HG02970 (cell line): ENCODE measurements at regions not wholly inside any gene's neighbourhood (a gene's known extent, or its start where the extent isn't known, plus 50 kb on each side); places are given as distances from the start of the nearest gene placed in this dataset.

Source experiments
- ATAC-seq: cut with Tn5 transposase; IDR thresholded peaks from one replicate; pipeline ENCODE4 v1.9.1; 2021; ENCODE audit warnings: mild to moderate bottlenecking, moderate library complexity, moderate number of reproducible peaks; ENCODE audit not compliant: unreplicated experiment, low FRiP score

DNA sequence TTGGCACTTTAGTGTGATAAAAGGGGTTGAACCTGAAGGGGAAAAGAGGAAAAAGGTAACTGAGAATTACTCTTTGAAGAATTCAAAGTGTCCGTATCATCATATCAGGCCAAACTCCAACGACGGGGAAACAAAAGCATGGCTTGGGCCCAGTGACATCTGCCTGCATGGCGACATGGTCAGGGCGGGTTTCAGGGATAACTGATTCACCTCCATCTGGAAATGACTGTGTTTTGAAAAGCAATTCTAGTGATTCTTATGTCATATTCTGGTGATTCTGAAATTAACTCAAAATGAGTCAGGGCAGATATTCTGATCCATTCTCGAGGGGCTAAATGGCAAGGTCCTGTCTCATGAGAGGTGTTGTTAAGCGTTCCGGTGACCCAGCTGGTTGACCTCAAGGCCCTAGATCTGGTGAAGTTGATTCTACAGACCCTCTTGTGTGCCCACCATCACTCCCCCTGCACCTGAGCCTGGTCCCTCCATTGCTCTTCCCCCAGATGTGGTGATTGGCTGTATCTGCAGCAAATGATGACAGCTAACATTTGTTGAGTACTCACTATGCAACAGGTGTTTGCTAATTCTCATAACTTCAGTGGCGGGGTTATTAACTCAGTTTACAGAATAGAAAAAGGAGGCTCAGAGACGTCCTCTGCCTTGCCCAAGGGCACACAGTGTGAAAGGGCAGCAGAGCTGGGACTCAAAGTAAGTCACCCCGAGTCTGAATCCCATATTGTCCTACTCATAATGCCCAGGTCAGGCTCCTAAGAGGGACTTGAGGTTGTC lies 251.8 kb downstream of the MAF start:
- ATAC-seq, result no peak

DNA sequence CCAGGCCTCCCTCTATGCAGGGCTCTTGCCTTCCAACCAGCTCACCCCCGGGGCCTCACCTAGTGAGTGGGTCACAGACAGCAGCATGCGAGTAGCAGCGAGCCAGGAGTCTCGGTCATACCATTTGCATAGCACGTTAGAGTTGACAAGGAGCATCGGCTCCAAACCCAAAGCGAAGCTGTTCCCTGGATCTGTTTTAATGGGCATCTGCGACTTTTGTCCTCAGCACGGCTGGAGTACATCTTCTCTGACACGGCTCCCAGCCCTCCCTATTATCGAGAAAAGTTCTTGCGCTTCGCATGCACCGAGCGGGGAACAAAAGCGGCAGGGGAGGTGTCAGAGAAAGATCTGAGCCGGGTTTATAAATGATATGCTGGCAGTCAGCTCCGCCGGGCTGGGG lies 253.3 kb downstream of the MAF start:
- no peak for ATAC-seq

DNA sequence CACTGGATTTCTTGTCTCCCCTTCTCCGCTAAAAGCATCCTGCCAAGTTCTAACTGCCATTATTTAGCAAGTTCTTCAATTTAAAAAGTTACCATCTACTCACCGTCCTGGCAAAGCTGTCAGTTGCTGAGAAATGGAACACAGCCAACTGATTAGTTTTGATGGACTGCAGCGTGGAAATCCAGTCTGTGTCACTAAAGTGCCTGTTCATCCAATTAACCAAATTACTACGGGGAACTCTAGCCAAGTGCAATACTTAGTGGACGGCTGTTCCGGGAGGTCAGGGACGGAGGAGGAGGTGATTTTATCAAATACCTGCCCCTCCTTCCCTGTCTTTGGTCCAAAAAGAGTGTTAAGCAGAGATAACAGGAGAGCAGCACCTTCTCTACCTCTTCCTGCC lies 260.7 kb downstream of the MAF start:
- ATAC-seq, result no peak

DNA sequence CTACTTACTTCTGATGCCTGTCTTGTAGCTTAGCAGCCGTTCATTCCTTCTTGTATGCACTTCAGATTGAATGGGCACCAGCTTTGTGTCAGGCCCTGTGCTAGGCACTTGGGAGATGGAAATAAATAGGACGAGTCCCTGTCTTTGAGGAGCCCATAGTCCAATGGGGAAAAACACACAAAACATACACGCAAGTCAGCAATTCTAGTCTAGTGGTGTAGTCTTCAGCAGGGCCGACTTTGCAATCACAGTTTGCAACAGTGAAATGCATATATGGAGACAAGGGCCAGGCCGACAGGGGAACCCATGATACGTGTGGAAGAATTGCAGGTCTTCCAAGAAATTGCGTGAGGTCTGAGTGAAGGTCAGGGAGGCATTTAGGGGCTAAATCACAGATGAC lies 262.6 kb downstream of the MAF start:
- ATAC-seq, result no peak

DNA sequence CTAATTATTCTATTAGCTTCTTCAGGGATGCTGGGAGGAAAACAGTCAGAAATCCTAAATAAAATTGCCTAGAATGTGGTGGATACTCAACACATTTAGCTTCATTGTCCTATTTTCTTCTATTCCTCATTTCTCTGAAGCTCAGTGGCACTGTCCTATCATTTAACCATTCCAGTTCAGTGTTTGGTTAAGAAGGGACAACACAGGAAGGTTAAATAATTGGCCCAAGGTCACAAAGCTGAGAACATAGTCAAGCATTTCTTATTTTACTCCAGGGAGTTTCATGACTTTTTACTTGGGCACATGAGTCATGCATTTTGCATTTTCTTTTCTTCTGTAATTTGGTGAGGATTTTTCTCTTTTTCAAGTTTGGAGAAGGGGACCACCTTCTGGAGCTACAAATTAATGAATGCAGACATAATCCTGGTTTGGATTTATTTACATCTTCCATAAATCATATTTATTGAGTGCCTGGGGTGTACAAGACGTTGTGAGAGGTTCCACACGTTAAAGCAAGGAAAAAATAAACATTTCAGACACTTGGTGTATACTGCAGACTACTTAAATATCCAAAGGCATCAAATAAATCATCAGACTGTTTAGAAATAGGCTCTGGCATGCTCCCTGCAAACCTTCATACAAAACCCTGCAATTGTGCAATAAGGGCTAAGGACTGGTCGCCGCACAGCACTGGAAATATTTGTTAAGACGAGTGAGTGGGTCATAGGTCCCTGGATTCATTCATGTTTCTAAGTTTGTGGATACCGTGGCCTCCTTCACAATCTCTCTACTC lies 263.9 kb downstream of the MAF start:
- no peak for ATAC-seq

DNA sequence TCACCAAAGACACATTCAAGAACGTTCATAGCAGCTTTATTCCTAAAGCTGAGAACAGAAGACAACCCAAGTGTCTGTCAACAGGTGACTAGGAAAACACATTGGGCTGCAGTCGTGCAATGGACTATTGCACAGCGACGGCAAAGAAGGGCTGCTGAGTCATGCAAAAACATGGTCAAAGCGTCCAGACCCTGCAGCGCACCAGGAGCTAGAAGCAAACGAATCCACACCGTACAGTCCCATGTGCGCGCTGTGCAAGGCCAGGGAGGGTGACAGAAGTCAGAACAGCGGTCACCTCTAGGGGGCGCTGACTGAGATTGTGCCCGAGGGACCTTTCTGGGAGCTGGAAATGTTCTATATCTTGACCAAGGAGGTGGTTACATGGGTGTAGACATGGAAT lies 266.4 kb downstream of the MAF start:
- no peak for ATAC-seq

DNA sequence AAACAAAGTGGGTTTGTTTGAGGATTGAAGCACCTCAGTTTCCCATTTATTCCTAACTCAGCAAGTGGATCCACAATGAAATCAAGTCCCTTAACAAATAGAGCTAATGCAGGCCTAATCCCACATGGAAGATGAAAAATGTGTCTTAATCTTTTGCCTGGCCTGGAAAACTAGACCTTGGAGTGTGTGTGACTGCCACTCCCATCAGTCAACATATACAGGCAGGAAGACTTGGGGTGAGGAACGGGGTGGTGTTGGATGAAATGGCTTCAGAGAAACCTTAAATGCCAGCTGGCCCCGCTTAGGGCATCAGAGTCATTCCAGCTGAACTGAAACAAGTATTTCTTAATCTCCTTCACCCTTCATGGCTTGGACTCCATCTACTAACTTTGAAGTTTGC lies 269.5 kb downstream of the MAF start:
- ATAC-seq, result no peak

DNA sequence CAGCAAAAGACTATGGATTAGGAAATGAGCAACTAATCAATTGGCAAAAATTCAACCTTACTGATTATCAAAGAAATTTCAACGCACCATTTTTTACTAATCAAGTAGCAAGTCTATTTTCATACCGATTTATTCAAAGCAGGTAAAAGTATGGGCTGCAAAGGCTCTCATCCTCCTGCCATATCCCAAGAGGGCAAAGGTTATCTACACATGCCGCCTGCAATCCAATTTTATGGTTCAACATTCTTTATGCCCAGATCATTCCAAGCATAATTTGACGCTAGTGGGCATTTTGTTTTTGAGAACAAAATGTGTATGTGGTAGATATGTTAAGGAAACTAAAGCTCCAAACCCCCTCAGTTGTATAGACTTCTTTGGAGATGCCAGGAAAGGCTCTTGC lies 270.6 kb downstream of the MAF start:
- ATAC-seq, result no peak

DNA sequence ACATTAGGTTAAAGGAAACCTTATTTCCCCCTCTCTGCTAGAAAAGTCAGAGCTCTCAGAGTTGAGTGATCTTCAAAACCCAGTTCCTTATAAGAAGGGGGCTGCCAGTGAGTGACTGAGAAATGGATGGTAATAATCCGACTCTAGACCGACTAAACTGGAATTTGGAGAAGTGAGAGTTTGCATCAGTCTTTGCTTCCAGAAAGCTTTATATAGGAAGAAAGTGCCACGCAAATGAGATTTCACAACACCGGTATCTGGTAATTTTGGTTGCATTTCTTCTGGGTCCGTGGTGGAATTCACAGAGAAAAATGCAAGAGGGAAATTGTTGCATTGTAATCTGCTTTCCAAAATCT lies 271.4 kb downstream of the MAF start:
- no peak for ATAC-seq

DNA sequence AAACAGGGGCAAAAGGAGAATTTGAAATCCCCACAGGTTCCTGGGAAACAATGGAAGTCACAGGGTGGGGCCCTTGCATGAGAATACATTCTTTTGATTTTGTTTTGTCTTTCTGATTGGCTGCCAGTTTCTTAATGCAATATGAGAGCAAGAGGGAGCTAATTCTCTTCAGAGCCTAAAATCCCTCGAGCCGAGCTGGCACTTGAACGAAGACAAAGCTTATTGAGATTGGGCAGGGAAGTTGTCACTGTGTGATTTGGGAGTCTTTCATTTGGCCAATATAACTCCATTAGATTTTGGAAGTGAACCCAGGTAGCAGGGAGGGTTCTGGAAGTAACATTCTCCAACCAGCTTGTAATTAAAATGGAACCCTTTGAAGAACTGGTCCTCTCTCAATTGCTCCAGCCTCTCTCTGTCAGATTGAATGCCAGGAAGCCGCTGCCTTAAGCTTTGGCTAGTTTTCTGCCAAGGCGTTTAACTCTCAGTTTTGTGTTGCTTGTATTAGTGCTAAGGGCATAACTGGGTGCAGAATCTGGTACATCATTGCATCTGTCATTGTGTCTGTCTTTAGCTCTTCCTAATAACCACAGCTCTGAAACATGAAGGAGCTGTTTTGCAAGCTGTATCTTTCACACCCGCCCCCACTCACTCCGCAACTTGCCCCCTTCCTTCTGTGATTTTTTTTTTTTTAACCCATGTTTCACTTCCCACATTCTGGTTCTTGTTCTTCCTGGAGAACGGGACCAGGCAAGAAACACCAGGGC lies 272.0 kb downstream of the MAF start:
- no peak for ATAC-seq

DNA sequence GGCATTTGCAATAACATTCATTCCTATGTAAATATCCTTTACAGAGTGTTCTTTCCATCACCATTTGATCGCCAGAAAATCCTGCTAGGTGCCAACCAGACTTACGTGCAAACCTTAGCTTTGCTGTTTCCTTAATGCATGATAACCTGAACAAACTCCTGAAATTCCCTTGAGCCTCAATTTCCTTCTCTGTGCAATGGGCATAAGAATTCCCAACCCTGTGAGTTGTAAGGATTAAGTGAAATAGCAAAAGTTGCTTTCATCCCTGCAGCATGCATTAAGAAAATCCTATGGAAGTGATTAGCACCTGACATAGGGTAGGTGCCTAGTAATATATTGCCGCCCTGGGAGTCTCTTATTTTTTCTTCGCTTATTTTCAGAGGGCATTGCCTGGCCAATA lies 272.7 kb downstream of the MAF start:
- ATAC-seq, result no peak

DNA sequence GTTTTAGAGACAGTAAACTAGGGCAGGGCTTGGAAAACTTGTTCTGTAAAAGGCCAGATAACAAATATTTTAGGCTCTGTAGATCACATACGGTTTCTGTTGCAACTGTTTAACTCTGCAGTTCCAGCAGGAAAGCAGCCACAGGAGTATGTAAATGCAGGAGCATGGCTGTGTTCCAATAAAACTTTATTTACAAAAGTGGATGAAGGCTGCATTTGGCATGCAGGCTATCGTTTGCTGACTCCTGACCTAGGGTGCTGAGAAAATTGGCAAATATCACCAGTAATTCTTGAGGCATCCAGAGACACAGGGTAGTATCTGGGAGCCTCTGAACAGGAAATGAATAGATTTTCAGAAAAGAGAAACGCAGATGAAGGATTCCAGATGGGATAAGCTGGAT lies 274.0 kb downstream of the MAF start:
- no peak for ATAC-seq

DNA sequence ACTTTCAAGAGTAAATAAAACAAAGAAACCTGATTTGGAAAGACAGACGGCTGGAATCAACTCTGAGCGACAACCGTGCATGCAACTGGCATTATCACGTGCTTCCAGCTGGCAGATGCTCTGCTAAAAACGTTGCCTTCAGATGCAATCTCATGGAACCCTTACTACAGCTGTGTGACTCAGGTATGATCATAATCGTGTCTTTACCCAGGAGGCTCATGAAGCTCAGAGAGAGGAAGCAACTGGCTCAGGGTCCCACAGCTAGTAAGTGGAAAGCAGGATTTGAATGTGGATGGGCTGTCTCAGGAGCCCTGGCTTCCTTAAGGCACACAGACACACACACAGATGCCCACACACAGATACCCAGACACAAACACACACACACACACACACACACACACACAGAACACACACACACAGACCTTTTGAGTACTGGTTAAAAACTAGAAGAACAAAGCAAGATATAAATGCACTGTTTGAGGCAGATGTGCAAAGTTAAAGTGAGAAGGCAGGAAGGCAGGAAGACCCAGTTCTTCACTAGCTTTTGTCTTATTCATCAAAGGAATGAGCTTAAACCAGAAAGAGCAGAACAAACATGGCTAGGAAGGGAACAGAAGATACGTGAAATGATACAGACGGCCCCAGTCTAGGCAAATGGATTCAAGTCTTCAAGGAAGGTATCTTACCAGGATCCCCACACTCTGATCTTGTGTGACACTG lies 275.2 kb downstream of the MAF start:
- no peak for ATAC-seq

DNA sequence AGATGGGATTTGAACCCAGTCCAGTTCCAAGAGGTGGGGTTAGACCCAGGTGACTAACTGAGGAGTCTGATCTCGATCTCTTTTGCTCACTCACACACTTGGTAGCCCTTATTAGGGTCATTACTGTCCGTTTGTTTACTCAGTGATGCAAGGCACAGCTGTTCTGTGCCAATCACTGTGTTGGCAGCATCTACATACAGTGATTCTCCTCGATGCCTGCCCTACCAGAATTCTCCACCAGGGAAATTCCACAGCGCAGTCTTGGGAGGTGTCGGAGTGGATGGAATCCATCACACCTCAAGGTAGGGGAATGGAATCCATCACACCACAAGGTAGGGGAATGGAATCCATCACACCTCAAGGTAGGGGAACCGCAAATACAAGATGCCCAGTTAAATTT lies 279.6 kb downstream of the MAF start:
- no peak for ATAC-seq

DNA sequence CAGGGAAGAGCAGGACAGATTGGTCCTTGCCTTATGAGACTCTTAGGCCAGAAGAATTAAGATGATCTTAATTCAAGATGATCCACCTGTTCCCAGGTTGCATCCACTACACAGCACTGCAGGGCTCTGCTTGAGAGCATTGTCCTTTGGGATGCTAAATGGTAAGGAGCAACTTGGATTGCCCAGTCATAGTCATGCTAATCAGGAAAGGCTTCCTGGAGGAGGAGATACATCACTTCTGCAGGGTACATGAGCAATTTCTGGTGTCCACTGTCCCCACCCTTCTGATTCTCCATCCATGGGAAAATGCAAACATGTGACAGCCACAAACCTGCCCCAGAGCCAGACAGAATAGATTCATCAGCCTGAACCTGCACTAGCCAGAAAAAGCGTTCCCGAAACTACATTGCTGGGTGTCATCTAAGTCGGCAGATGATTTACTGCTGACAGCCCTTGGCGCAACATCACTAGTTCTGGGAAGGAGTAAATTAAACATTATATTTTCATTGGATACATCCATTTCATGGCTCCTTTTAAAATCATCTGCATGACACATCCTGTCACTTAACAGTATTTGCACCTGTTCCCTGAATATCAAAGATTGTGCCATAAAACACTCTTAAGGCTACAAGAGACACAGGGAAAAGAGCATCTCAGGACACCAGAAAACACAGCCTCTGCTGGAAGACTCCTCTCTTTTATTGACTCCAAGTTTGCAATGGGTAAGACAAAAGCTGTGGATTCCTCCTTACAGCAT lies 282.2 kb downstream of the MAF start:
- no peak for ATAC-seq

DNA sequence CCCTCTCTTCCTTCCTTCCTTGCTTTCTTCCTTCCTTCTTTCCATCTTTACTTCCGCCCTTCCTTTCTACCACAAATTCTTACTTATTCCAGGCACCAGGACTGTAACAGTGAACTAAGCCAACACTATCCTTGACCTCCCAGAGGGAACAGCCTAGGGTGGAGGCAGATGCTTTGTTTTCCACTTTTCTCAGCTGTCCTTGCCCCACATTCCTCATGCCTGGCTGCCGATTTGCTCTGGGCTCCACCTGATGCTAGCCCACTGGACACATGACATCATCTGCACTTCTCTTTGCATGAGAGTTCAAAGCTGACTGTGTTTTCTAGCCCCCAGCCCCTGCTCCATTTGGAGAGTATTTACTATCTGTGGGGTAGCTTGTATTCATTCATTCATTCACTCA lies 283.0 kb downstream of the MAF start:
- ATAC-seq, result no peak

DNA sequence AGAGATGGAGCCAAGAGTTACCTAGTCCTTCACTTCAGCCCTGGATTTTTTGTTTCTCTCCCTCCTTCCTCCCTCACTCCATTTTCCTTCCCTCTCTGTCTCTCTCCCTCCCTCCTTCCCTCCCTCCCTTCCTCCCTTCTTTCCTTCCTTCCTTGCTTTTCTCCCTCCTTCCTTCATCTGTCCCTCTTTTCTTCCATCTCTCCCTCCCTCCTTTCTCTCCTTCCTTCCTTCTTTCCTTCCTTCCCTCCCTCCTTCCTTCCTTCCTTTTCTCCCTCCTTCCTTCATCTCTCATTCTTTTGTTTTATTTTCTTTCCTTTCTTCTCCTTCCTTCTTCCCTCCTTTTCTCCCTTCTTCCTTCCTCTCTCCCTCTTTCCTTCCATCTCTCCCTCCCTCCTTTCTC lies 283.5 kb downstream of the MAF start:
- no peak for ATAC-seq

DNA sequence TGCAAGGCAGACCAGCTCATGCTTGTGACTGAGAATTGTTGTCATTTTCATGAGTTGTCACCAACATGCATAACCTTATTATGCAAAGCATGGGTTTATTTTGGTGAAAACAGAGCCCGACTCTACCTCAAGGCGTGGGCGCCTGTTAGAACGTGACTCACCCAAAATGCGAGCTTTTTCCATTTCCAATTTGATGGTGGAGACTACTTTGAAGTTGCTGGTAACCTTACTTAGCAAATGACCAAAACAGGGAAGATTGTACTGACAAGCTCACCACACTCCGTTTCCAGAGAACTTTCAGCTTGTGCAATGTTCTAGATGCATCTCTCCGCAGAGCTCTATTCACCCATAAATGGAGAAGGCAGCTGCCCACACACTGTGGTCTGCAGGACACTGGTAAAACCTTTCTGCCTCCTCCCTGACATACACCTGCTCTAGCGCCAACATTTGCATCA lies 284.5 kb downstream of the MAF start:
- ATAC-seq, result peak; percentile 56

DNA sequence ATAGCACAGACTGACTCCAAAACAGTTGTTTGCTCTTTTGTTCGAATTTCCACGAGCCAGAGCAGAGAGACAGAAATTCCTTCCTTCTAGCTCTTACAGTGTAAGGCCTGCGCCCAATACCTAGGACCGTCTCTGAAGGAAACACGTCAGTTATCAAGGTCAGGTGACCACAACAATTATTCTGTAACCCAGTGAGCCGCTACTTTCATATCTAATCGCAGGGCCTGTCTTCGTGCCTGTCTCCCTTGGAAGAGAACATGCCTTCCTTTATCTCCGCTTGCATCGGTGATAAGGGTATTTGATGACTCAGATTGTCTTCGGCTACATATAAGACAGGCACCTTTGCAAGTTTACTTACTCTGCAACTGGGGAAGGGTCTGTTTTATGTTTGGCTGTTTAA lies 288.0 kb downstream of the MAF start:
- no peak for ATAC-seq

DNA sequence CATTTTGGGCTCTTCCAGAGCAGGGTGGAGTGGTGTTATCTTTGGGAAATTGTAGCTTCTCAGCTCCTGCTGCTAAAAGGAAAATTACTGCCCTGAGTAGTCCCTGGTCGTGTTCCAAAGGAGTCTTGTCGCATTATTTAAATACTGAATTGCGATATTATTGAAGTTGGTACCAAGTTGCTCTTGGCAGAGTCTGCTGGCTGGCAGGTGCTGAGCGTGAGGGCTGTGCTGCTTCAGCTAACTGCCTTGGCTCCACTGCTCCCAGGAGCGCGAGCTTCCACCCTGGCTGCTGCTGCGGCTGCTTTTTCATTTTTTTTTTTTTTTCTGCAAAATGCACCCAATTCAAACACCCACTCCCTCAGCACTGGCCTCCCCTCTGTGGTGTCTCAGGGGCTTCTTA lies 289.8 kb downstream of the MAF start:
- no peak for ATAC-seq
